Keratinocyte (primary cell): ENCODE measurements at regions not wholly inside any gene's neighbourhood (a gene's known extent, or its start where the extent isn't known, plus 50 kb on each side); places are given as distances from the start of the nearest gene placed in this dataset.

Experiments
- DNase-seq: peaks from one replicate; pipeline ENCODE4 v3.0.0-alpha.2; 2011; ENCODE audit warnings: low read depth, missing footprints, low spot score
- FAIRE-seq: peaks from 2 replicates; lab custom pipeline; 2011; peaks lifted over from hg19 to GRCh38; lab: Jason Lieb, UNC
- H2AFZ ChIP-seq: 2 replicates; pipeline ENCODE4 v1.6.0; 2012; ENCODE audit warnings: low read length, control low read depth, inconsistent platforms; ENCODE audit not compliant: control insufficient read depth
- H3K27ac ChIP-seq: 2 replicates; pipeline ENCODE4 v1.5.1; 2011; ENCODE audit warnings: low read length; ENCODE audit not compliant: control insufficient read depth, insufficient read depth
- H3K27me3 ChIP-seq: 3 replicates; pipeline ENCODE4 v1.6.0; 2011; ENCODE audit warnings: low read length; ENCODE audit not compliant: control insufficient read depth, insufficient read depth; ENCODE audit errors: extremely low read depth
- H3K36me3 ChIP-seq, 2 experiments: 2 replicates in 1 of 2; 3 replicates in 1 of 2; pipeline ENCODE4 v1.5.1; 2011; ENCODE audit warnings: low read length in 2 of 2, mild to moderate bottlenecking in 1 of 2; ENCODE audit not compliant: control insufficient read depth in 2 of 2, insufficient read depth in 2 of 2; ENCODE audit errors: extremely low read depth in 1 of 2
- H3K4me1 ChIP-seq: 3 replicates; pipeline ENCODE4 v1.5.1; 2011; ENCODE audit warnings: low read length; ENCODE audit not compliant: control insufficient read depth, insufficient read depth; ENCODE audit errors: extremely low read depth
- H3K4me2 ChIP-seq: 3 replicates; pipeline ENCODE4 v1.6.0; 2011; ENCODE audit warnings: low read depth, low read length; ENCODE audit not compliant: control insufficient read depth, insufficient read depth; ENCODE audit errors: extremely low read depth
- H3K4me3 ChIP-seq, 3 experiments: fragments of 200-600 bp in 1 of 3; sonication (generic) in 1 of 3; 2 replicates in 2 of 3; 3 replicates in 1 of 3; pipeline ENCODE4 v1.5.1; 2011 to 2016; ENCODE audit warnings: low read length in 3 of 3, mild to moderate bottlenecking in 3 of 3, control low read depth in 2 of 3, inconsistent platforms in 1 of 3, low read depth in 1 of 3, mixed read lengths in 1 of 3, mixed run types in 1 of 3, moderate library complexity in 1 of 3; ENCODE audit not compliant: control insufficient read depth in 2 of 3, insufficient read depth in 2 of 3; ENCODE audit errors: extremely low read depth in 1 of 3
- H3K79me2 ChIP-seq: 2 replicates; pipeline ENCODE4 v1.6.0; 2012; ENCODE audit warnings: low read length; ENCODE audit not compliant: control insufficient read depth, insufficient read depth
- H3K9ac ChIP-seq: 3 replicates; pipeline ENCODE4 v1.6.0; 2011; ENCODE audit warnings: low read length; ENCODE audit not compliant: control insufficient read depth, insufficient read depth; ENCODE audit errors: extremely low read depth
- H3K9me1 ChIP-seq: 3 replicates; pipeline ENCODE4 v1.6.0; 2011; ENCODE audit warnings: low read length; ENCODE audit not compliant: control insufficient read depth, insufficient read depth; ENCODE audit errors: extremely low read depth
- H3K9me3 ChIP-seq: 2 replicates; pipeline ENCODE4 v1.5.1; 2012; ENCODE audit warnings: low read depth, low read length; ENCODE audit not compliant: control insufficient read depth
- H4K20me1 ChIP-seq: 3 replicates; pipeline ENCODE4 v1.6.0; 2011; ENCODE audit warnings: low read length; ENCODE audit not compliant: control insufficient read depth, insufficient read depth; ENCODE audit errors: extremely low read depth
- CTCF ChIP-seq, 3 experiments: IDR thresholded peaks in 1 of 3; conservative IDR thresholded peaks in 1 of 3; optimal IDR thresholded peaks in 1 of 3; 2 replicates in 2 of 3; 3 replicates in 1 of 3; pipeline versions ENCODE3 to v1.5.1; 2011; ENCODE audit warnings: low read length in 3 of 3, mild to moderate bottlenecking in 3 of 3, moderate library complexity in 2 of 3, control low read depth in 1 of 3, inconsistent platforms in 1 of 3; ENCODE audit not compliant: insufficient read depth in 2 of 3; ENCODE audit errors: extremely low read depth in 1 of 3
- EZH2 ChIP-seq: IDR thresholded peaks from one replicate; pipeline ENCODE4 v1.6.1; 2012; ENCODE audit warnings: inconsistent platforms, mild to moderate bottlenecking, low read length, moderate library complexity
- dilution Hi-C: fragments of 300-500 bp; cut with MboI; formaldehyde crosslinking; loops from one replicate; pipeline ENCODE4 v1.7.0; 2020; ENCODE audit warnings: low sequenced_read_pairs; ENCODE audit not compliant: extremely low pct_ligation_motif_present

DNA sequence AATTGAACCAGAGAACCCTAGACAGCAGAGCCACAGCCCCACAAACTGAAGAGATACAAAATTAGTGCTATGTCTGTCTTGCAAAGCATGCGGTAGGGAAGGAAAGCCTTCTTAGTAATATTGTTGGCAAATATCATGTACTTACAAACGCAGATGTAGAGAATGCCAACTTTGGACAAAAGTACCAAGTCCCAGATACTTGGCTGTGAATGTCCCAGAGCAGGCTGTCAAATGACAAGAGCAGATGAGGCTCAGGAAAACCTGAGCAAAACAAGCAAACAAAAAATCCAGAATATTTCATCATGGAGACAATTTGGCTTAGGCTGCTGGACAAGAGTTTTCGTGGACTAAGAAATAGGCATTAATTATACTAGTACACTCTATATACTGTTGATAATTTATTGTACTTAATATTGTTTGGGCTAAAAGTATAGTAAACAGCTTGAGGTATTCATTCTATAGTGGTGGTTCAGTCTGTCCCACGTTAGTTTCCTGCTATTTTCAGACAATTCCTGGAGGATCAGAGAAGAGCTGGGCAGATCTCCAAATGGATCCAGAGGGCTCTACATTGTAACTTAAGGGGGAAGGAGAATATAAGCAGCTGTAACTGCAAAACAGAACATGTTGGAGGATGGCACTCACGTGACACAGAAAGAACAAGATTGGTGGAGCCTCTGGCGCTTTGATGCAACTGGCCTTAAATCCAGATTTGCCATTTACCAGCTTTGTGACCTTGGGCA is 329.8 kb downstream of the ATP23 start:
- no peaks in the 10 kb centered on the region for H3K9me1 ChIP-seq
- dilution Hi-C loops: no loop called here
- no peak overlapping the region for H3K27ac ChIP-seq
- no peak overlapping the region for H2AFZ ChIP-seq
- H3K4me1 ChIP-seq: no peaks in the 10 kb centered on the region
- H3K36me3 ChIP-seq: no peaks in the 10 kb centered on the region
- FAIRE-seq: no peak
- no peaks in the 10 kb centered on the region for H4K20me1 ChIP-seq
- no peak overlapping the region for H3K4me2 ChIP-seq
- H3K79me2 ChIP-seq: no peaks in the 10 kb centered on the region
- no peaks in the 10 kb centered on the region for H3K9me3 ChIP-seq
- no peak overlapping the region for H3K4me3 ChIP-seq
- H3K9ac ChIP-seq: no peak overlapping the region
- H3K27me3 ChIP-seq: no peaks in the 10 kb centered on the region
- TF ChIP-seq EZH2 (no peak), CTCF (optimal IDR thresholded peaks at IDR 0.05 in 1 of 3, IDR thresholded peaks at IDR 0.05 in 1 of 3, conservative IDR thresholded peaks at IDR 0.05 in 1 of 3; ENCODE audit: extremely low read depth in 1 of 3, insufficient read depth in 2 of 3, low read length in 3 of 3) (no peak)
- DNase-seq: no peak

DNA sequence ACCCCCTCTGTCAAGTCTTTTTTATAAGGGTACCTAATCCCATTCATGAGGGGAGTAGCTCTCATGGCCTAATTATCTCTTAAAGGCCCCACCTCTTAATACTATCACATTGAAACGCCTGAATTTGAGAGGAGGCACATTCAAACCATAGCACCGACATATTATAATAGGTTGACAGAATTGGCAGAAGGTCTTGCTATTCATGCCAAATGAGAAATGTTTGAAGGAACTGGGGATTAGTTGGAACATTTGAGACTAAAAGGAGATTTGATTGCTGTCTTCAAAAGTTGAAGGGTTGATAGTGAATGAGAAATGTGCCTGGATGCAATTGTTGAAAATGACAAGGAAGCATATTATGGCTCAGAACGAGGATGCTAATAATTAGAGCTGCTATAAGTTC is 331.1 kb downstream of the ATP23 start:
- TF ChIP-seq CTCF (optimal IDR thresholded peaks at IDR 0.05 in 1 of 3, IDR thresholded peaks at IDR 0.05 in 1 of 3, conservative IDR thresholded peaks at IDR 0.05 in 1 of 3; ENCODE audit: extremely low read depth in 1 of 3, insufficient read depth in 2 of 3, low read length in 3 of 3) (no peak), EZH2 (no peak)
- H3K4me1 ChIP-seq: no peaks in the 10 kb centered on the region
- FAIRE-seq: no peak

More for the DNA sequence above, 331.1 kb downstream of the ATP23 start:
- Histone ChIP-seq H4K20me1 (no peaks in the 10 kb centered on the region), H3K9me1 (no peaks in the 10 kb centered on the region), H2AFZ (no peak overlapping the region), H3K9ac (no peak overlapping the region), H3K4me3 (no peak overlapping the region), H3K9me3 (peaks cover 3% of the 10 kb centered on the region), H3K36me3 (no peaks in the 10 kb centered on the region), H3K4me2 (no peak overlapping the region), H3K27ac (no peak overlapping the region), H3K27me3 (no peaks in the 10 kb centered on the region), H3K79me2 (no peaks in the 10 kb centered on the region)
- dilution Hi-C loops: no loop called here
- DNase-seq: no peak
